ENCODE measurements at regions not wholly inside any gene's neighbourhood (a gene's known extent, or its start where the extent isn't known, plus 50 kb on each side); places are given as distances from the start of the nearest gene placed in this dataset.

GRCh38 chr14:66074537-66074936, 411.6 kb upstream of the CCDC196 start:
- DNase-seq = no peak

- no peak for DNase-seq
Observed at GRCh38 chr14:66076176-66076575, 410.0 kb upstream of the CCDC196 start.

- DNase-seq = no peak
Observed at GRCh38 chr14:66078006-66078405, 408.2 kb upstream of the CCDC196 start.

- no peak for DNase-seq
Observed at GRCh38 chr14:66081594-66082376, 404.4 kb upstream of the CCDC196 start.

- no peak for DNase-seq
Observed at GRCh38 chr14:66085224-66085623, 400.9 kb upstream of the CCDC196 start.

- DNase-seq = no peak
Observed at GRCh38 chr14:66085665-66086064, 400.5 kb upstream of the CCDC196 start.

- DNase-seq = no peak
Observed at GRCh38 chr14:66087231-66087630, 398.9 kb upstream of the CCDC196 start.

- DNase-seq = no peak
Observed at GRCh38 chr14:66088656-66089055, 397.5 kb upstream of the CCDC196 start.

- no peak for DNase-seq
Observed at GRCh38 chr14:66092206-66092605, 394.0 kb upstream of the CCDC196 start.

- DNase-seq = no peak
Observed at GRCh38 chr14:66092748-66093147, 393.4 kb upstream of the CCDC196 start.

GRCh38 chr14:66094001-66094727, 392.0 kb upstream of the CCDC196 start:
- no peak for DNase-seq

GRCh38 chr14:66099451-66099850, 386.7 kb upstream of the CCDC196 start:
- DNase-seq = no peak

- no peak for DNase-seq
Observed at GRCh38 chr14:66099931-66100330, 386.2 kb upstream of the CCDC196 start.

- DNase-seq = no peak
Observed at GRCh38 chr14:66101662-66102061, 384.5 kb upstream of the CCDC196 start.

- no peak for DNase-seq
Observed at GRCh38 chr14:66104486-66104885, 381.7 kb upstream of the CCDC196 start.

GRCh38 chr14:66105815-66106214, 380.4 kb upstream of the CCDC196 start:
- DNase-seq = no peak

- DNase-seq = no peak
Observed at GRCh38 chr14:66109426-66109825, 376.7 kb upstream of the CCDC196 start.

GRCh38 chr14:66111891-66112290, 374.3 kb upstream of the CCDC196 start:
- DNase-seq = no peak

- no peak for DNase-seq
Observed at GRCh38 chr14:66114071-66114470, 372.1 kb upstream of the CCDC196 start.

GRCh38 chr14:66115740-66116502, 370.2 kb upstream of the CCDC196 start:
- DNase-seq = no peak

GRCh38 chr14:66116732-66117131, 369.4 kb upstream of the CCDC196 start:
- DNase-seq = no peak

- no peak for DNase-seq
Observed at GRCh38 chr14:66117600-66117999, 368.6 kb upstream of the CCDC196 start.

- DNase-seq = no peak
Observed at GRCh38 chr14:66119606-66120231, 366.5 kb upstream of the CCDC196 start.
